GM12891 (cell line): ENCODE measurements at regions not wholly inside any gene's neighbourhood (a gene's known extent, or its start where the extent isn't known, plus 50 kb on each side); places are given as distances from the start of the nearest gene placed in this dataset.
"Not testable (repeated sequence)": the region's sequence is repeated elsewhere in the genome, so short reads cannot be mapped to it uniquely, and the experiment has no call there.

Experiments
- DNase-seq: peaks from one replicate; pipeline ENCODE4 v3.0.0; 2011; ENCODE audit warnings: low spot score; ENCODE audit not compliant: insufficient read length
- FAIRE-seq: peaks from 2 replicates; lab custom pipeline; 2011; peaks lifted over from hg19 to GRCh38; lab: Jason Lieb, UNC
- PAX5 ChIP-seq: IDR thresholded peaks from 2 replicates; pipeline ENCODE4 v1.6.1; 2011; ENCODE audit warnings: low read length, moderate library complexity, mild to moderate bottlenecking; ENCODE audit not compliant: insufficient read depth, severe bottlenecking
- POLR2A ChIP-seq: IDR thresholded peaks from 2 replicates; pipeline ENCODE4 v1.6.1; 2011; ENCODE audit warnings: low read depth, low read length, control low read depth
- POLR2AphosphoS5 ChIP-seq: IDR thresholded peaks from 2 replicates; pipeline ENCODE4 v1.6.1; 2011; ENCODE audit warnings: low read depth, low read length, control low read depth
- POU2F2 ChIP-seq: IDR thresholded peaks from 2 replicates; pipeline ENCODE4 v1.6.1; 2011; ENCODE audit warnings: low read depth, mild to moderate bottlenecking, control low read depth, low read length, moderate library complexity
- SPI1 ChIP-seq: IDR thresholded peaks from 2 replicates; pipeline ENCODE4 v1.6.1; 2011; ENCODE audit warnings: low read depth, low read length, control low read depth
- TAF1 ChIP-seq: IDR thresholded peaks from 2 replicates; pipeline ENCODE4 v1.6.1; 2011; ENCODE audit warnings: low read depth, low read length, control low read depth

GRCh38 chr6:100230115-100230952, 234.4 kb downstream of the SIM1 start:
- FAIRE-seq = no peak
- no peak for DNase-seq
- no peak for TF ChIP-seq SPI1
- no peak for TF ChIP-seq POLR2AphosphoS5
- TF ChIP-seq TAF1 = no peak
- no peak for TF ChIP-seq PAX5
- TF ChIP-seq POU2F2 = no peak
- TF ChIP-seq POLR2A = no peak

DNA sequence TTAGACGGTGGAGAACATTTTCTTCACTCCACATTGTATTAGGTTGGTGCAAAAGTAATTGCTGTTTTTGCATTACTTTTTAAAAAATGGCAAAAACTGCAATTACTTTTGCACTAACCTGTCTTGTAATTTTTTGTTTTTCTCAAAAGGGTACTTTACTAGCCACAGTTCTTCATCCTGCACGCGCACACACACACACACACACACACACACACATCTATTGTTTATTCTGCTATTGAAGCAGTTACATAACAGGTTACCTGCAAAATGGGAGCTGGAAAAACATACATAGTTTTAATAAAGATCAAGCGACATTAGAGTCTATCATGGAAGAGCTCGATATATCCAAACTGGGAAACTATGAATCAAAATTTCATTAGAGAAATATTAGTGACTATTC, 235.2 kb downstream of the SIM1 start:
- FAIRE-seq = no peak
- TF ChIP-seq PAX5 (no peak), POLR2AphosphoS5 (no peak), POLR2A (no peak), TAF1 (no peak), SPI1 (no peak)
- DNase-seq = no peak

DNA sequence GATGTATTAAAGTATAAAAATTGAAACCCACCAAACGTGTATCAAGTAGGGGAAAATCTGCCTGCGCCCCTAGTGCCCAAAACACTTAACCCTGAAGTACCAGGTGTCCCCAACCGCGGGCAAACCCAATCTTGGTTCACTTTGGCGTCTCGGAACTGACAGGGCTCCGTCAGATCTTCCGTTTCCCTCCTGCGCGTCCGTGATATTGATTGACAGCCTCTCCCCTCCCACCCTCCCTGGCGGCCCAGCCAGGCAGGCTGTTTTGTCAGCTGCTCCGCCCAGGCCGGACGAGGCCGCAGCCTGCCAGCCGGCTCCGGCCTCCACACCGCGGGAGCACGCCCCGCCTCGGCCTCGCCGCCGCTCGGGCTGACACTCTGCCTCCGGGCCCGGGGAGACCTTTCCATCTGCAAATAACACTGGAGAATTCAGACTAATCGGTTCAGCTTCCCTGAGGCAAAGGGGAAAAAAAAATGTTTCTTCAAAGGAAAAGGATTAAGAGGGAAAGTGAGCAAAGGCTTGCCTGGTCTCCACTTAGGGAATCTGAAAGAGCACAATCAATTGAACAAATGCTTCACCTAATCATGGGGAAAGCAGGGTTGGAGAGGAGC, 234.9 kb upstream of the MCHR2 start:
- FAIRE-seq (peak; percentile 94), DNase-seq (peak; percentile 51)
- TF ChIP-seq SPI1 (no peak), PAX5 (no peak), TAF1 (no peak), POLR2A (no peak), POU2F2 (no peak), POLR2AphosphoS5 (no peak)

GRCh38 chr6:100228437-100228833, 234.4 kb upstream of the MCHR2 start:
- FAIRE-seq = no peak
- no peak for DNase-seq
- TF ChIP-seq POU2F2 (no peak), TAF1 (no peak), SPI1 (no peak), PAX5 (no peak), POLR2A (no peak), POLR2AphosphoS5 (no peak)

DNA sequence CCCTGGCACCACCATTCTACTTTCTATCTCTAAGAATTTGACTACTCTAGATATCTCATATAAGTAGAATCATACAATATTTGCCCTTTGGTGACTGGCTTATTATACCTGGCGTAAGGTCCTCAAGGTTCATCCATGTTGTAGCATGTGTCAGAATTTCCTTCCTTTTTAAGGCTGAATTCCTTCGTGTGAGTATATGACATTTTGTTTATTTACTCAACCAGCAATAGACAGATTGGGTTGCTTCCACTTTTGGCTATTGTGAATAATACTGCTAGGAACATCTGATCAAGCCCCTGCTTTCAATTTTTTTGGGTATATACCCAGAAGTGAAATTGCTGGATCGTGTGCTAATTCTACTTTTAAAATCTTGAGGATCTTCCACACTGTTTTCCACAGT, 232.8 kb upstream of the MCHR2 start:
- FAIRE-seq = no peak
- no peak for TF ChIP-seq POU2F2
- TF ChIP-seq POLR2A = no peak
- no peak for TF ChIP-seq POLR2AphosphoS5
- TF ChIP-seq TAF1 = no peak
- TF ChIP-seq PAX5 = no peak
- no peak for TF ChIP-seq SPI1
- no peak for DNase-seq

GRCh38 chr6:100223952-100224351, 229.9 kb upstream of the MCHR2 start:
- not testable (repeated sequence) for DNase-seq, FAIRE-seq

DNA sequence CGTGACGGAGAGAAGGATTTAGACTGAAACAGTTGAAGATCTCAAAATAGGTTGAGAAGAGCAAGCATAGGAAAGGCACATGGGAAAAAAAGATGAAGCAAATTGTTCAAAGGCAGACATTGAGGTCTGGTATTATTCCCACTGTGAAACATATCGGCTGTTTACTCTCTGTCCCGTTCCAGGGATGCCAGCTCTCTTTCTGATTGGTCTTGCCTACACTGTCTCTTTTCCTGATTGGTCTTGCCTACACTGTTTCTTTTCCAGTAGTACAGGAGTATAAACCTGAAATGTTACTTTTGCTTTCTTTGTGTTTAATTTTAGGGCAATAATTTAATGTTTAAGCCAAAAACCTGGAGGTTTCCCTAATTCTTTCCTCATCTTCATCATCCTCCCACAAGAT, 226.5 kb upstream of the MCHR2 start:
- no peak for TF ChIP-seq TAF1
- no peak for TF ChIP-seq POLR2A
- TF ChIP-seq PAX5 = no peak
- no peak for TF ChIP-seq POLR2AphosphoS5
- TF ChIP-seq SPI1 = no peak
- no peak for TF ChIP-seq POU2F2
- FAIRE-seq = no peak
- DNase-seq = no peak

DNA sequence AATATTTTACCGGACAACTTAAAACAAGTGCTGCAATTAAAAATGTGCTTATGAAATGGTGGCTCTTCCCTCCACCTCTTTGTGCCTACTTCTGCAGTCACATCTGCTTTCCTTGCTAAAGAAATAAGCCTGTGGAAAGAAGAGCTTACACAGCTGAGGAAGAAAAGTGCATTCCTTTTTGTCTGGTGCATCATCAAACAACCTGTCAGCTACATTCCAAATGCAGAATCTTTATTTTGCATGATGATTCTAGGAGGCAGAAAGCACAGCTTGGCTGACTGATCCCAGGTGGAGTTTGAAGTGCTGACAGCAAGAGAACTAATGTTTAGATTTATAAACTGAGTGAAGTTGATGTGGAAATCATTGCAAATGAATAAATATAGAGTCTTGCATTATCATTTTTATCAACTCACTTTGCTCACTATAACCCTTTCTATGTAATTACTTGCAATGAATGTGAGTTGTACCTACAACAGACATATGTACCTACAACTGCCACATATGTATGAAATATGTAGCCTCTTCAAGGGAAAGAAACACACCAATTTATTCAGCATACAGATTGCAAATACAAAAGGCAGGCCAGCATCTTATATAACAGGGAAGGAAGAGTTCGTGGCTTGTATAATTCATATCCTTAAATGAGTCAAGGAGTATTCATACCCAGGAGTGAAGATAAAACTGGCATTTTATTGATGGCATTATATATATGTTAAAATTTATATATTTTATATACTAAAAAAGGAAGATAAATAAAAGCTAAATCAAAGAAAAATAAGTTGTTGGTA, 223.4 kb upstream of the MCHR2 start:
- TF ChIP-seq PAX5 (no peak), TAF1 (no peak), POLR2A (no peak), POLR2AphosphoS5 (no peak), POU2F2 (no peak), SPI1 (no peak)
- DNase-seq = no peak
- no peak for FAIRE-seq

- no peak for DNase-seq
- TF ChIP-seq POU2F2 (no peak), TAF1 (no peak), PAX5 (no peak), POLR2AphosphoS5 (no peak), POLR2A (no peak), SPI1 (no peak)
- FAIRE-seq = no peak
These were observed 222.7 kb upstream of the MCHR2 start for GRCh38 chr6:100216760-100217159.
